ENCODE measurements at regions not wholly inside any gene's neighbourhood (a gene's known extent, or its start where the extent isn't known, plus 50 kb on each side); places are given as distances from the start of the nearest gene placed in this dataset.

DNA sequence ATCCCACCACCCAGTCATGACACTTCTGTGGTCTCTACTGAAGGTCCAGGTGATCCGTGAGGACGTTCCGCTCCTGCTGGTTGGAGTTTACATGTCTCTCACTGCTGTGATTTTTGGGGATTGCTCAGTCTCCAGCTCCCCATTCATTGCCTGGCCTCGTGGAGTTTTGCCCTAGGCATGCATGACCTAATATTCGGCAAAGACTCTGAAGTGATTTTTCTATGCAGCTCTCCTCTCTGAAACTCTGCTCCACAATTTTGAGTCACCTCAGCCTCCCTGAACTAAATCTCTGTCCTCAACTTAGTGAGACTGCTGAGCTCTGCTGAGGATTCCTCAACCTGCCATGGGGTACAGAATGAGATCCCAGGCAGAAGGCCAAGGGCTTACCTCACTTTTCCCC lies 174.4 kb upstream of the FGGY start:
- no peak overlapping the region for H3K4me3 ChIP-seq (ENCODE audit: low read depth, low read length)
- POLR2A ChIA-PET, result interaction anchor here (0.7 kb wide), 1 partner anchor 9 kb away, joined by 3 read pairs; no protein-coding TSS in a partner anchor
- TF ChIP-seq, protein P1, sequence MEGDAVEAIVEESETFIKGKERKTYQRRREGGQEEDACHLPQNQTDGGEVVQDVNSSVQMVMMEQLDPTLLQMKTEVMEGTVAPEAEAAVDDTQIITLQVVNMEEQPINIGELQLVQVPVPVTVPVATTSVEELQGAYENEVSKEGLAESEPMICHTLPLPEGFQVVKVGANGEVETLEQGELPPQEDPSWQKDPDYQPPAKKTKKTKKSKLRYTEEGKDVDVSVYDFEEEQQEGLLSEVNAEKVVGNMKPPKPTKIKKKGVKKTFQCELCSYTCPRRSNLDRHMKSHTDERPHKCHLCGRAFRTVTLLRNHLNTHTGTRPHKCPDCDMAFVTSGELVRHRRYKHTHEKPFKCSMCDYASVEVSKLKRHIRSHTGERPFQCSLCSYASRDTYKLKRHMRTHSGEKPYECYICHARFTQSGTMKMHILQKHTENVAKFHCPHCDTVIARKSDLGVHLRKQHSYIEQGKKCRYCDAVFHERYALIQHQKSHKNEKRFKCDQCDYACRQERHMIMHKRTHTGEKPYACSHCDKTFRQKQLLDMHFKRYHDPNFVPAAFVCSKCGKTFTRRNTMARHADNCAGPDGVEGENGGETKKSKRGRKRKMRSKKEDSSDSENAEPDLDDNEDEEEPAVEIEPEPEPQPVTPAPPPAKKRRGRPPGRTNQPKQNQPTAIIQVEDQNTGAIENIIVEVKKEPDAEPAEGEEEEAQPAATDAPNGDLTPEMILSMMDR (IDR thresholded peaks at IDR 0.05; ENCODE audit: insufficient read depth, low read length, missing control alignments), result no peak
- CTCF ChIA-PET, result interaction anchor here (1.0 to 1.3 kb wide), 2 partner anchors 27 to 637 kb away, joined by 3 read pairs; no protein-coding TSS in a partner anchor
- DNase-seq (ENCODE audit: low read depth, low spot score), result no peak

DNA sequence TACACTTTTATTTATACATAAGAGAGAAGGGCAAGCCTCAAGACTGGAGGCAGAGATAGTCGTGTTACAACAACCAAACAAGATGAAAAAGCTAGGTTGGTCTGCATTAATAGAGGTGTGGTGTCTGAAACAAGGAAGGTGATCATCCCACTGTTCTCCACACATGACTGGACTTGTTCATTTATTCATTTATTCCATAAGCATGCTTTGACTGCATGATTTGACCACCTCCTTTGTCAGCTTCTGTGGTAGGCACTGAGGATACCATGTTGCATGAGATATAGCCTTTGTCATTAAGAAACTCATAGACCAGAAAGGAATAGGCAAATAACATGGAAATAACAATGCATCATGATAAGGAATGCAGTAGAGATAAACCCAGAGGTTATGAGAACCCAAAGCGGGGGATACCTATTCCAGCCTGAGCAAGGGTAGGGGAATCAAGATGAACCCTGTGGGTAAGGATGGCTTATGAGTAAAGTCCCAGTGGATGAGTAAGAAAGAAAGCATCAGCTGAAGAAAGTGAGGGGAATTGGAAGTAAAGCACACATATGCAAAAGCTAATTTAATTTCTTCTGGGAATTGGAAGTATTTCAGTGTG lies 173.7 kb upstream of the FGGY start:
- no peak overlapping the region for H3K4me3 ChIP-seq (ENCODE audit: low read depth, low read length)
- ChIA-PET POLR2A (no interaction called here), CTCF (interaction anchor here (0.6 to 2.1 kb wide), 5 partner anchors 9 to 636 kb away, joined by 3 to 5 read pairs (median 3); no protein-coding TSS in a partner anchor)
- TF ChIP-seq, protein P1 (IDR thresholded peaks at IDR 0.05; ENCODE audit: insufficient read depth, low read length, missing control alignments), result no peak
- no peak for DNase-seq (ENCODE audit: low read depth, low spot score)

DNA sequence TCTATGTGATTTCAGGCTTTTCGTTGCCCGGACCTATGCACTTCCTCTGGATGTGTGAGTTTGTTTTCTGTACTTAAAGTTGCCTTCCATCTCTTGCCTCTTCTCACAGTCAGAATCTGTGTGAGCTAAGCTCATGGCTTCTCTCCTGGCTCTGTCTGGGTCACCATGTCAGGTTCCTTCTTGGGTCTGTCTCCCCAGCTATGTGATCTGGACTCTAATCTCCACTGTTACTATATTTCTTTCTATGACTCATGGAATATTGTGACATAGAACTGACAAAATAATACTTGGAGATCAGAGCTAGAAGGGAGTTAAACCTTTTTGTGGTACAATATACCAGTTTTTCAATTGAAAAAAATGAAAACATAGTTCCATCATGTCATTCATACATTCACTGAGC lies 172.7 kb upstream of the FGGY start:
- POLR2A ChIA-PET, result interaction anchor here (0.5 to 0.9 kb wide), 2 partner anchors 27 to 254 kb away, joined by 4 read pairs; no protein-coding TSS in a partner anchor
- CTCF ChIA-PET, result interaction anchor here (0.5 to 2.1 kb wide), 3 partner anchors 8 to 198 kb away, joined by 3 to 5 read pairs (median 3); no protein-coding TSS in a partner anchor
- DNase-seq (ENCODE audit: low read depth, low spot score), result no peak
- no peak overlapping the region for H3K4me3 ChIP-seq (ENCODE audit: low read depth, low read length)
- TF ChIP-seq, protein P1 (IDR thresholded peaks at IDR 0.05; ENCODE audit: insufficient read depth, low read length, missing control alignments), result no peak

DNA sequence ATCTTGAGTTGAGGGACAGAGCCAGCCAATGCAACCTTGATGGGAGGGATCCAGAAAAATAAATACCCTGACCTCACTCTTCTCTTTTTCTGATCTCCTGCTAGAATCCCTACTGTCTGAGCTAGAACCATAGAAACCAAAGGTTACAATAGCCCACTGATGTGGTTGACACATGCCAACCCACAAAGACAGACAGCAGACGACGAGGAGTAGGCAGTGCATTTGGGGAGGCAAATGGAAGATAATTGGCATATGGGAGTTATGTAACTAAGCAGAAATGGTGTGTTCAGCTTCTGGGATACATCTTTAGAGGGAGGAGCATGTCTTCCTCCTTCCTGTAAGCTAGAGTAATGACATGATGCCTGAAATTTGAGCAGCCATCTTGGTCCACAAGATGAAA lies 171.7 kb upstream of the FGGY start:
- TF ChIP-seq, protein P1 (IDR thresholded peaks at IDR 0.05; ENCODE audit: insufficient read depth, low read length, missing control alignments), result no peak
- POLR2A ChIA-PET, result interaction anchor here (0.6 kb wide), 1 partner anchor 53 kb away, joined by 3 read pairs; no protein-coding TSS in a partner anchor
- no peak for DNase-seq (ENCODE audit: low read depth, low spot score)
- no peak overlapping the region for H3K4me3 ChIP-seq (ENCODE audit: low read depth, low read length)
- CTCF ChIA-PET, result interaction anchor here (0.7 to 2.1 kb wide), 3 partner anchors 7 to 28 kb away, joined by 3 to 5 read pairs (median 3); no protein-coding TSS in a partner anchor

DNA sequence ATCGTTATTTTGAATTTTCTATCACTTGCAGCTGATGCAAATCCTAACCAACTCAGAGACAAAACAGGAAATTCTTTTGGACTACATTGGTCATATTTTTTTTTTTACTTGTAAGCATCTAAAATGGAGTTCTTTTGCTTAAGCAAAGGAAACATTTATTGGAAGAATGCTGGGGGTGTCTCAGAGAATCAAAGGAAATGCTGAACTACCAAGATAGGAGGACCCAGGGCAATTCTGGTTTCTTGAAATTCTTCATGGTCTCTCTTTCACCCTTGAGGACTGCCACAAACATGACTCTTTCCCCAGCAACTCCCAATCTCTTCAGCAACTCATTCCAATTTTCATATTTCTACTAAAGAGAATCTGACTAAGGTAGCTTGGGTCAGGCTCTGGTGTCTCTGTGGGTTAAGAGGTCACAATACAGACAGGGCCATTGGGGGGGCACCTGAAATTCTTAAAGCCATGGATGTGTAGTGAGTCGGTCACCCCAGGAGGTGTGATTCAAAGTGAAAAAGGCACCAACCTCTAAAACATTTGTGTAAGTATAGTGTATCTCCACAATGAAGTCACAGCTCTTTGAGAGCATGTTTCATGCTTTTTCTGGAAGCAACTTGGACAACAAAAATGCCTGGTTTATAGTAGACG lies 171.1 kb upstream of the FGGY start:
- ChIA-PET CTCF (interaction anchor here (0.7 to 1.4 kb wide), 3 partner anchors 16 to 29 kb away, joined by 3 read pairs; no protein-coding TSS in a partner anchor), POLR2A (interaction anchor here (0.6 to 1.0 kb wide), 2 partner anchors 53 to 345 kb away, joined by 3 read pairs; no protein-coding TSS in a partner anchor)
- no peak overlapping the region for H3K4me3 ChIP-seq (ENCODE audit: low read depth, low read length)
- no peak for DNase-seq (ENCODE audit: low read depth, low spot score)
- TF ChIP-seq, protein P1 (IDR thresholded peaks at IDR 0.05; ENCODE audit: insufficient read depth, low read length, missing control alignments), result no peak

DNA sequence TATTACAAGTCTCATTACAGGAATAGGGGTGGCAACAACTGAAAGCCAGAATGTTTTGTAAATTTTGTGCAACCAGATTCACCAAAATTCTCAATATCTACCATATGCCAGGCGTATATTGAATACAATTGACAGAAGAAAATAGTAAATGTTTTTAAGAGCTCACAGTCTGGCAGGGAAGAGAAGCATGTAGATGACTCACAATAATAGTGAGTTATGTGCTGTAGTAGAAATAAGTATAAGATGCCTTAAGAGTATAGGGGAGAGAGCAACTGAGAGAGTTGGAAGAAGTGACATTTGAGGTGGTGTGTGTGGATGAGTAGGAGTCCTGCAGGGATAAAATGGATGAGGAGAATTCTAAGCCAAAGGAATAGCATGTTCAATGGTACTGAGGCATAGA lies 170.5 kb upstream of the FGGY start:
- ChIA-PET CTCF (interaction anchor here (0.9 to 1.4 kb wide), 2 partner anchors 16 to 30 kb away, joined by 3 read pairs; no protein-coding TSS in a partner anchor), POLR2A (interaction anchor here (1.0 kb wide), 1 partner anchor 345 kb away, joined by 3 read pairs; no protein-coding TSS in a partner anchor)
- no peak overlapping the region for H3K4me3 ChIP-seq (ENCODE audit: low read depth, low read length)
- TF ChIP-seq, protein P1 (IDR thresholded peaks at IDR 0.05; ENCODE audit: insufficient read depth, low read length, missing control alignments), result no peak
- DNase-seq (ENCODE audit: low read depth, low spot score), result no peak
